ENCODE measurements at regions not wholly inside any gene's neighbourhood (a gene's known extent, or its start where the extent isn't known, plus 50 kb on each side); places are given as distances from the start of the nearest gene placed in this dataset.

- no peak for TF ChIP-seq GATA2 (IDR thresholded peaks at IDR 0.05; ENCODE audit: low read depth, low read length)
- TF ChIP-seq GATA3 (IDR thresholded peaks at IDR 0.05; ENCODE audit: low read depth, low read length), result no peak
Measured at GRCh38 chr7:41182782-41183181, 520.1 kb downstream of the INHBA start.
